ENCODE measurements at regions not wholly inside any gene's neighbourhood (a gene's known extent, or its start where the extent isn't known, plus 50 kb on each side); places are given as distances from the start of the nearest gene placed in this dataset.

DNA sequence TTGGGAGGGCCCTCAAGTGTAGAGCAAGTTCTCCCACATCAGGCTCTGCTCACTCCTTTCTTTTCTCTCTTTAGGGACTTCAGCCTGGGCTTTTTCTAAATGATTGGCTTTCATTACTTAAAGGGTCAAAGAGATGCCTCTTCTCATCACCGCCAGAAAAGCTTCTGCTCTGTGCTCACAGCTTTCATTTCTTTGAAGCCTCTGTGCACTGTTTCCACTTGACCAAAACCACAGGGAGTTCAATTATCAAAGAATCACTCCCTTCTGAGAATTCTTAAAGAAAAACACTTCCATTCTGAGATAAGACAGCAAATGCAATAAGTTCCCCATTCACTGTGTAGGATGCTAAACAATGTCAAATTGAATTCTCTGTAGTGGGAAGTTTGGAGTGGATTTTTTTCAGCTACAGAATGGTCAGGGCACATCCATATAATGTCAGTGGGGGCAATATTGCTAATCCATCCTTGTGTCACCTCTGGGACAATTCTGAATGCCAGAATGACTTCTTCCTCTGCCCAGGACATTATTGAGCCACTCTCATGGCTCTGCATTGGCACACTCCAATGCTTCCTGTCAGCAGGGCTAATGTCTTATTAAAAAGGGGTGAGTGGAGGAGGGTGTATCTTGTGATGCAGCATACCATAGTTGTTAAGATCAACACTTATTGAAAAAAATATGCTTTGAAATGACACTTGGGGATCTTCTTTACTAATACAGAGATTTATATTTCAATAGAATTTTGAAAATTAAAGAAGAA, 217.6 kb downstream of the SNCA start:
- H4K20me1 ChIP-seq (ENCODE audit: control insufficient read depth, insufficient read depth, insufficient read length) = no peaks in the 10 kb centered on the region
- TF ChIP-seq, protein P1, sequence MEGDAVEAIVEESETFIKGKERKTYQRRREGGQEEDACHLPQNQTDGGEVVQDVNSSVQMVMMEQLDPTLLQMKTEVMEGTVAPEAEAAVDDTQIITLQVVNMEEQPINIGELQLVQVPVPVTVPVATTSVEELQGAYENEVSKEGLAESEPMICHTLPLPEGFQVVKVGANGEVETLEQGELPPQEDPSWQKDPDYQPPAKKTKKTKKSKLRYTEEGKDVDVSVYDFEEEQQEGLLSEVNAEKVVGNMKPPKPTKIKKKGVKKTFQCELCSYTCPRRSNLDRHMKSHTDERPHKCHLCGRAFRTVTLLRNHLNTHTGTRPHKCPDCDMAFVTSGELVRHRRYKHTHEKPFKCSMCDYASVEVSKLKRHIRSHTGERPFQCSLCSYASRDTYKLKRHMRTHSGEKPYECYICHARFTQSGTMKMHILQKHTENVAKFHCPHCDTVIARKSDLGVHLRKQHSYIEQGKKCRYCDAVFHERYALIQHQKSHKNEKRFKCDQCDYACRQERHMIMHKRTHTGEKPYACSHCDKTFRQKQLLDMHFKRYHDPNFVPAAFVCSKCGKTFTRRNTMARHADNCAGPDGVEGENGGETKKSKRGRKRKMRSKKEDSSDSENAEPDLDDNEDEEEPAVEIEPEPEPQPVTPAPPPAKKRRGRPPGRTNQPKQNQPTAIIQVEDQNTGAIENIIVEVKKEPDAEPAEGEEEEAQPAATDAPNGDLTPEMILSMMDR (conservative IDR thresholded peaks at IDR 0.05) = no peak

More for the DNA sequence above, 217.6 kb downstream of the SNCA start:
- Histone ChIP-seq H2BK12ac (ENCODE audit: insufficient read length, low read depth, low read length) (no peak overlapping the region), H3T11ph (ENCODE audit: low read length) (no peak overlapping the region), H3K18ac (ENCODE audit: insufficient read length, low read depth, low read length) (no peak overlapping the region), H3K23me2 (ENCODE audit: insufficient read length, low read depth, low read length, poor library complexity, severe bottlenecking) (no peaks in the 10 kb centered on the region), H4K8ac (replicated peaks; ENCODE audit: insufficient read length, low read depth, low read length) (no peak overlapping the region), H3K4me1 (ENCODE audit: insufficient read depth, low read length) (no peaks in the 10 kb centered on the region), H3K14ac (ENCODE audit: insufficient read depth, low read length) (no peak overlapping the region), H4K91ac (ENCODE audit: insufficient read length, low read depth, low read length) (no peak overlapping the region), H3K23ac (ENCODE audit: insufficient read length, low read depth, low read length) (no peak overlapping the region), H3K27me3 (ENCODE audit: insufficient read depth, low read length) (no peaks in the 10 kb centered on the region), H2BK20ac (ENCODE audit: low read depth, low read length, poor library complexity, severe bottlenecking) (no peak overlapping the region), H2BK5ac (ENCODE audit: insufficient read length, low read length) (no peak overlapping the region), H4K5ac (ENCODE audit: insufficient read length, low read depth, low read length) (no peak overlapping the region), H3K4me2 (ENCODE audit: insufficient read depth, insufficient read length, low read length) (no peak overlapping the region), H2AK5ac (ENCODE audit: insufficient read length, low read length) (no peak overlapping the region), H3K27ac (ENCODE audit: insufficient read length, low read depth, low read length) (no peak overlapping the region), H2BK15ac (ENCODE audit: low read depth, low read length) (no peak overlapping the region), H3K9ac (ENCODE audit: extremely low read depth, insufficient read length, low read length) (no peak overlapping the region), H3K79me2 (ENCODE audit: insufficient read depth, low read length) (no peaks in the 10 kb centered on the region), H2AFZ (ENCODE audit: low read length) (no peak overlapping the region), H3K9me3 (ENCODE audit: control insufficient read depth, low read depth, low read length) (no peaks in the 10 kb centered on the region), H3K4ac (ENCODE audit: low read depth, low read length) (no peak overlapping the region), H3K79me1 (ENCODE audit: insufficient read depth, low read depth, low read length, poor library complexity, severe bottlenecking) (no peaks in the 10 kb centered on the region), H2BK120ac (ENCODE audit: low read depth, low read length, poor library complexity, severe bottlenecking) (no peak overlapping the region), H3K56ac (ENCODE audit: insufficient read length, low read depth, low read length) (no peak overlapping the region)
- H3K27ac Mint-ChIP-seq = no peak overlapping the region
- no peaks in the 10 kb centered on the region for H3K27me3 Mint-ChIP-seq (ENCODE audit: low read depth)
- no peak overlapping the region for H3K4me3 Mint-ChIP-seq
- no peak for DNase-seq
- peaks cover 11% of the 10 kb centered on the region in 2 experiments for H3K4me1 Mint-ChIP-seq
- no peaks in the 10 kb centered on the region for H3K9me3 Mint-ChIP-seq
- WGBS (ENCODE audit: extremely low coverage, insufficient read length, low lambda C conversion rate) = no CpG with 5 or more reads among the region's 1 CpG
- no peaks in the 10 kb centered on the region for H3K36me3 Mint-ChIP-seq (ENCODE audit: insufficient read depth in 1 of 3, low read depth in 3 of 3)

All from H9 (cell line).